Vagina (tissue), 2 donors: ENCODE measurements at regions not wholly inside any gene's neighbourhood (a gene's known extent, or its start where the extent isn't known, plus 50 kb on each side); places are given as distances from the start of the nearest gene placed in this dataset.

Experiments used
- DNase-seq, 2 donors: peaks; one replicate each; pipeline ENCODE4 v3.0.0-alpha.2; 2017; ENCODE audit errors: extremely low spot score in 2 of 2
- H3K27ac ChIP-seq: fragments of 200-600 bp; sonication (generic); one replicate; pipeline ENCODE4 v1.5.1; 2019
- H3K27me3 ChIP-seq: fragments of 200-600 bp; sonication (generic); one replicate; pipeline ENCODE4 v1.5.1; 2019
- H3K36me3 ChIP-seq, 2 donors: fragments of 200-600 bp; sonication (generic); one replicate each; pipeline ENCODE4 v1.5.1; 2017 to 2019
- H3K4me1 ChIP-seq: fragments of 200-600 bp; sonication (generic); one replicate; pipeline ENCODE4 v1.5.1; 2019
- H3K4me3 ChIP-seq, 2 donors: fragments of 200-600 bp; sonication (generic); 1 replicate in 1 of 2; 2 replicates in 1 of 2; pipeline ENCODE4 v1.5.1; 2016 to 2019
- H3K9me3 ChIP-seq: fragments of 200-600 bp; sonication (generic); one replicate; pipeline ENCODE4 v1.5.1; 2019
- CTCF ChIP-seq, 3 experiments: fragments of 450-650 bp in 2 of 3; fragments of 200-600 bp in 1 of 3; sonication (generic) in 1 of 3; IDR thresholded peaks; one replicate each; pipeline ENCODE4 v1.5.1; 2017 to 2019; ENCODE audit warnings: antibody characterized with exemption in 3 of 3, mild to moderate bottlenecking in 2 of 3, moderate library complexity in 2 of 3
- POLR2A ChIP-seq, 2 donors: fragments of 450-650 bp; IDR thresholded peaks; one replicate each; pipeline ENCODE4 v1.6.1; 2017; ENCODE audit warnings: antibody characterized with exemption in 2 of 2, mild to moderate bottlenecking in 2 of 2, moderate library complexity in 2 of 2
- POLR2AphosphoS5 ChIP-seq, 2 donors: sonication (generic); formaldehyde crosslinking; IDR thresholded peaks; one replicate each; pipeline ENCODE4 v1.9.0; 2017; ENCODE audit warnings: antibody characterized with exemption in 2 of 2, mild to moderate bottlenecking in 2 of 2, low read depth in 1 of 2; ENCODE audit not compliant: insufficient read depth in 1 of 2
- intact Hi-C: fragments of 100-400 bp; cut with DNase I; formaldehyde crosslinking; loops from one replicate; pipeline ENCODE4 v1.15.1; 2023

GRCh38 chr2:74735009-74735408, 81.0 kb downstream of the SEMA4F start:
- intact Hi-C loops: no loop called here
- Histone ChIP-seq H3K9me3 (no peaks in the 10 kb centered on the region), H3K27ac (no peak overlapping the region), H3K27me3 (no peaks in the 10 kb centered on the region), H3K36me3 (no peaks in the 10 kb centered on the region), H3K4me1 (no peaks in the 10 kb centered on the region), H3K4me3 (no peak overlapping the region)
- TF ChIP-seq CTCF (IDR thresholded peaks at IDR 0.05) (no peak), POLR2AphosphoS5 (IDR thresholded peaks at IDR 0.05; ENCODE audit: insufficient read depth in 1 of 2, low read depth in 1 of 2) (peak in 1 of 2 donors; percentile 15), POLR2A (IDR thresholded peaks at IDR 0.05) (no peak)
- DNase-seq: no peak

GRCh38 chr2:74735564-74735963, 81.5 kb downstream of the SEMA4F start:
- no peak for DNase-seq
- intact Hi-C loops: no loop called here
- Histone ChIP-seq H3K4me3 (no peak overlapping the region), H3K4me1 (peaks cover 3% of the 10 kb centered on the region), H3K36me3 (no peaks in the 10 kb centered on the region), H3K27ac (no peak overlapping the region), H3K9me3 (no peaks in the 10 kb centered on the region), H3K27me3 (no peaks in the 10 kb centered on the region)
- TF ChIP-seq POLR2A (IDR thresholded peaks at IDR 0.05): no peak
- TF ChIP-seq CTCF (IDR thresholded peaks at IDR 0.05): no peak
- no peak for TF ChIP-seq POLR2AphosphoS5 (IDR thresholded peaks at IDR 0.05; ENCODE audit: insufficient read depth in 1 of 2, low read depth in 1 of 2)

- no peak for TF ChIP-seq POLR2AphosphoS5 (IDR thresholded peaks at IDR 0.05; ENCODE audit: insufficient read depth in 1 of 2, low read depth in 1 of 2)
- no peak for TF ChIP-seq CTCF (IDR thresholded peaks at IDR 0.05)
- no peak for TF ChIP-seq POLR2A (IDR thresholded peaks at IDR 0.05)
- Histone ChIP-seq H3K27ac (no peak overlapping the region), H3K4me1 (peaks cover 13% of the 10 kb centered on the region), H3K27me3 (no peaks in the 10 kb centered on the region), H3K4me3 (no peak overlapping the region), H3K36me3 (no peaks in the 10 kb centered on the region), H3K9me3 (no peaks in the 10 kb centered on the region)
- no peak for DNase-seq
- intact Hi-C loops: no loop called here
Observed at GRCh38 chr2:74736589-74736988, 82.5 kb downstream of the SEMA4F start.

GRCh38 chr2:74738586-74738985, 84.5 kb downstream of the SEMA4F start:
- DNase-seq: no peak
- Histone ChIP-seq H3K27me3 (no peaks in the 10 kb centered on the region), H3K36me3 (no peaks in the 10 kb centered on the region), H3K4me3 (no peak overlapping the region), H3K4me1 (peaks cover 17% of the 10 kb centered on the region), H3K9me3 (no peaks in the 10 kb centered on the region), H3K27ac (no peak overlapping the region)
- TF ChIP-seq POLR2AphosphoS5 (IDR thresholded peaks at IDR 0.05; ENCODE audit: insufficient read depth in 1 of 2, low read depth in 1 of 2) (no peak), CTCF (IDR thresholded peaks at IDR 0.05) (no peak), POLR2A (IDR thresholded peaks at IDR 0.05) (no peak)
- intact Hi-C loops: no loop called here

- Histone ChIP-seq H3K4me1 (peaks cover 17% of the 10 kb centered on the region), H3K36me3 (no peaks in the 10 kb centered on the region), H3K27me3 (no peaks in the 10 kb centered on the region), H3K27ac (no peak overlapping the region), H3K9me3 (no peaks in the 10 kb centered on the region), H3K4me3 (no peak overlapping the region)
- intact Hi-C loops: no loop called here
- no peak for DNase-seq
- TF ChIP-seq POLR2AphosphoS5 (IDR thresholded peaks at IDR 0.05; ENCODE audit: insufficient read depth in 1 of 2, low read depth in 1 of 2) (no peak), POLR2A (IDR thresholded peaks at IDR 0.05) (no peak), CTCF (IDR thresholded peaks at IDR 0.05) (no peak)
Observed at GRCh38 chr2:74739129-74739528, 85.1 kb downstream of the SEMA4F start.
